Panc1 (cell line): ENCODE measurements at regions not wholly inside any gene's neighbourhood (a gene's known extent, or its start where the extent isn't known, plus 50 kb on each side); places are given as distances from the start of the nearest gene placed in this dataset.

Experiments used
- POLR2AphosphoS5 ChIP-seq: IDR thresholded peaks from 2 replicates; pipeline ENCODE4 v1.6.1; 2012; ENCODE audit warnings: mild to moderate bottlenecking, low read depth, low read length, moderate library complexity
- SIN3A ChIP-seq: IDR thresholded peaks from 2 replicates; pipeline ENCODE4 v1.6.1; 2012; ENCODE audit warnings: low read depth, mild to moderate bottlenecking, low read length, moderate library complexity, borderline replicate concordance; ENCODE audit not compliant: insufficient read depth
- TCF7L2 ChIP-seq: IDR thresholded peaks from 2 replicates; pipeline ENCODE4 v1.6.1; 2011; ENCODE audit warnings: mild to moderate bottlenecking, low read depth, low read length, inconsistent platforms
- TF ChIP-seq, protein P1 (sequence below): fragments of 450-650 bp; IDR thresholded peaks from 2 replicates; pipeline ENCODE4 v1.5.1; 2017; ENCODE audit warnings: mild to moderate bottlenecking
- TF ChIP-seq, protein P2 (sequence below), 2 experiments: IDR thresholded peaks; 2 replicates each; pipeline ENCODE4 v1.6.1; 2011 to 2012; ENCODE audit warnings: low read depth in 2 of 2, control low read depth in 1 of 2, low read length in 1 of 2, mild to moderate bottlenecking in 1 of 2, moderate library complexity in 1 of 2; ENCODE audit not compliant: insufficient read depth in 1 of 2

GRCh38 chr15:62324382-62324781 lies 159.3 kb upstream of the C2CD4B start:
- TF ChIP-seq, protein P1, sequence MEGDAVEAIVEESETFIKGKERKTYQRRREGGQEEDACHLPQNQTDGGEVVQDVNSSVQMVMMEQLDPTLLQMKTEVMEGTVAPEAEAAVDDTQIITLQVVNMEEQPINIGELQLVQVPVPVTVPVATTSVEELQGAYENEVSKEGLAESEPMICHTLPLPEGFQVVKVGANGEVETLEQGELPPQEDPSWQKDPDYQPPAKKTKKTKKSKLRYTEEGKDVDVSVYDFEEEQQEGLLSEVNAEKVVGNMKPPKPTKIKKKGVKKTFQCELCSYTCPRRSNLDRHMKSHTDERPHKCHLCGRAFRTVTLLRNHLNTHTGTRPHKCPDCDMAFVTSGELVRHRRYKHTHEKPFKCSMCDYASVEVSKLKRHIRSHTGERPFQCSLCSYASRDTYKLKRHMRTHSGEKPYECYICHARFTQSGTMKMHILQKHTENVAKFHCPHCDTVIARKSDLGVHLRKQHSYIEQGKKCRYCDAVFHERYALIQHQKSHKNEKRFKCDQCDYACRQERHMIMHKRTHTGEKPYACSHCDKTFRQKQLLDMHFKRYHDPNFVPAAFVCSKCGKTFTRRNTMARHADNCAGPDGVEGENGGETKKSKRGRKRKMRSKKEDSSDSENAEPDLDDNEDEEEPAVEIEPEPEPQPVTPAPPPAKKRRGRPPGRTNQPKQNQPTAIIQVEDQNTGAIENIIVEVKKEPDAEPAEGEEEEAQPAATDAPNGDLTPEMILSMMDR = no peak
- TF ChIP-seq POLR2AphosphoS5 (no peak), SIN3A (no peak), TCF7L2 (no peak)
- TF ChIP-seq, protein P2, sequence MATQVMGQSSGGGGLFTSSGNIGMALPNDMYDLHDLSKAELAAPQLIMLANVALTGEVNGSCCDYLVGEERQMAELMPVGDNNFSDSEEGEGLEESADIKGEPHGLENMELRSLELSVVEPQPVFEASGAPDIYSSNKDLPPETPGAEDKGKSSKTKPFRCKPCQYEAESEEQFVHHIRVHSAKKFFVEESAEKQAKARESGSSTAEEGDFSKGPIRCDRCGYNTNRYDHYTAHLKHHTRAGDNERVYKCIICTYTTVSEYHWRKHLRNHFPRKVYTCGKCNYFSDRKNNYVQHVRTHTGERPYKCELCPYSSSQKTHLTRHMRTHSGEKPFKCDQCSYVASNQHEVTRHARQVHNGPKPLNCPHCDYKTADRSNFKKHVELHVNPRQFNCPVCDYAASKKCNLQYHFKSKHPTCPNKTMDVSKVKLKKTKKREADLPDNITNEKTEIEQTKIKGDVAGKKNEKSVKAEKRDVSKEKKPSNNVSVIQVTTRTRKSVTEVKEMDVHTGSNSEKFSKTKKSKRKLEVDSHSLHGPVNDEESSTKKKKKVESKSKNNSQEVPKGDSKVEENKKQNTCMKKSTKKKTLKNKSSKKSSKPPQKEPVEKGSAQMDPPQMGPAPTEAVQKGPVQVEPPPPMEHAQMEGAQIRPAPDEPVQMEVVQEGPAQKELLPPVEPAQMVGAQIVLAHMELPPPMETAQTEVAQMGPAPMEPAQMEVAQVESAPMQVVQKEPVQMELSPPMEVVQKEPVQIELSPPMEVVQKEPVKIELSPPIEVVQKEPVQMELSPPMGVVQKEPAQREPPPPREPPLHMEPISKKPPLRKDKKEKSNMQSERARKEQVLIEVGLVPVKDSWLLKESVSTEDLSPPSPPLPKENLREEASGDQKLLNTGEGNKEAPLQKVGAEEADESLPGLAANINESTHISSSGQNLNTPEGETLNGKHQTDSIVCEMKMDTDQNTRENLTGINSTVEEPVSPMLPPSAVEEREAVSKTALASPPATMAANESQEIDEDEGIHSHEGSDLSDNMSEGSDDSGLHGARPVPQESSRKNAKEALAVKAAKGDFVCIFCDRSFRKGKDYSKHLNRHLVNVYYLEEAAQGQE (IDR thresholded peaks at IDR 0.05; ENCODE audit: insufficient read depth in 1 of 2, low read depth in 2 of 2, low read length in 1 of 2) = no peak
